ENCODE measurements at regions not wholly inside any gene's neighbourhood (a gene's known extent, or its start where the extent isn't known, plus 50 kb on each side); places are given as distances from the start of the nearest gene placed in this dataset.

- no peak overlapping the region for H3K4me3 ChIP-seq (ENCODE audit: low read depth, low read length)
- H3K27ac ChIP-seq (ENCODE audit: low read depth, low read length) = no peak overlapping the region
- no peaks in the 10 kb centered on the region for H3K4me1 ChIP-seq (ENCODE audit: control insufficient read depth, insufficient read depth, low read length)
- no peak overlapping the region for H3K9ac ChIP-seq (ENCODE audit: low read length)
- no peaks in the 10 kb centered on the region for H3K9me3 ChIP-seq (ENCODE audit: control insufficient read depth, insufficient read depth, low read depth, low read length)
- H3K27me3 ChIP-seq (ENCODE audit: control insufficient read depth, insufficient read depth, low read length) = no peaks in the 10 kb centered on the region
- H3K36me3 ChIP-seq (ENCODE audit: control insufficient read depth, insufficient read depth, low read length) = no peaks in the 10 kb centered on the region
These were observed 112.9 kb upstream of the ZNF678 start for GRCh38 chr1:227450489-227450888.

GRCh38 chr1:227449741-227450441 is 113.5 kb upstream of the ZNF678 start:
- Histone ChIP-seq H3K4me3 (ENCODE audit: low read depth, low read length) (no peak overlapping the region), H3K27me3 (ENCODE audit: control insufficient read depth, insufficient read depth, low read length) (no peaks in the 10 kb centered on the region), H3K27ac (ENCODE audit: low read depth, low read length) (no peak overlapping the region), H3K9ac (ENCODE audit: low read length) (no peak overlapping the region), H3K4me1 (ENCODE audit: control insufficient read depth, insufficient read depth, low read length) (no peaks in the 10 kb centered on the region), H3K36me3 (ENCODE audit: control insufficient read depth, insufficient read depth, low read length) (no peaks in the 10 kb centered on the region), H3K9me3 (ENCODE audit: control insufficient read depth, insufficient read depth, low read depth, low read length) (no peaks in the 10 kb centered on the region)

GRCh38 chr1:227449051-227449450 is 114.3 kb upstream of the ZNF678 start:
- Histone ChIP-seq H3K4me3 (ENCODE audit: low read depth, low read length) (no peak overlapping the region), H3K4me1 (ENCODE audit: control insufficient read depth, insufficient read depth, low read length) (no peaks in the 10 kb centered on the region), H3K9ac (ENCODE audit: low read length) (no peak overlapping the region), H3K9me3 (ENCODE audit: control insufficient read depth, insufficient read depth, low read depth, low read length) (no peaks in the 10 kb centered on the region), H3K27me3 (ENCODE audit: control insufficient read depth, insufficient read depth, low read length) (no peaks in the 10 kb centered on the region), H3K27ac (ENCODE audit: low read depth, low read length) (no peak overlapping the region), H3K36me3 (ENCODE audit: control insufficient read depth, insufficient read depth, low read length) (no peaks in the 10 kb centered on the region)

- Histone ChIP-seq H3K9ac (ENCODE audit: low read length) (no peak overlapping the region), H3K4me1 (ENCODE audit: control insufficient read depth, insufficient read depth, low read length) (no peaks in the 10 kb centered on the region), H3K27me3 (ENCODE audit: control insufficient read depth, insufficient read depth, low read length) (no peaks in the 10 kb centered on the region), H3K4me3 (ENCODE audit: low read depth, low read length) (no peak overlapping the region), H3K36me3 (ENCODE audit: control insufficient read depth, insufficient read depth, low read length) (no peaks in the 10 kb centered on the region), H3K9me3 (ENCODE audit: control insufficient read depth, insufficient read depth, low read depth, low read length) (no peaks in the 10 kb centered on the region), H3K27ac (ENCODE audit: low read depth, low read length) (no peak overlapping the region)
These were observed 115.8 kb upstream of the ZNF678 start for GRCh38 chr1:227447531-227447990.

GRCh38 chr1:227445746-227446145 is 117.6 kb upstream of the ZNF678 start:
- Histone ChIP-seq H3K4me1 (ENCODE audit: control insufficient read depth, insufficient read depth, low read length) (no peaks in the 10 kb centered on the region), H3K27ac (ENCODE audit: low read depth, low read length) (no peak overlapping the region), H3K9ac (ENCODE audit: low read length) (no peak overlapping the region), H3K36me3 (ENCODE audit: control insufficient read depth, insufficient read depth, low read length) (no peaks in the 10 kb centered on the region), H3K9me3 (ENCODE audit: control insufficient read depth, insufficient read depth, low read depth, low read length) (no peaks in the 10 kb centered on the region), H3K27me3 (ENCODE audit: control insufficient read depth, insufficient read depth, low read length) (no peaks in the 10 kb centered on the region), H3K4me3 (ENCODE audit: low read depth, low read length) (no peak overlapping the region)

- no peak overlapping the region for H3K9ac ChIP-seq (ENCODE audit: low read length)
- no peaks in the 10 kb centered on the region for H3K4me1 ChIP-seq (ENCODE audit: control insufficient read depth, insufficient read depth, low read length)
- no peaks in the 10 kb centered on the region for H3K27me3 ChIP-seq (ENCODE audit: control insufficient read depth, insufficient read depth, low read length)
- no peak overlapping the region for H3K27ac ChIP-seq (ENCODE audit: low read depth, low read length)
- no peak overlapping the region for H3K4me3 ChIP-seq (ENCODE audit: low read depth, low read length)
- no peaks in the 10 kb centered on the region for H3K9me3 ChIP-seq (ENCODE audit: control insufficient read depth, insufficient read depth, low read depth, low read length)
- no peaks in the 10 kb centered on the region for H3K36me3 ChIP-seq (ENCODE audit: control insufficient read depth, insufficient read depth, low read length)
These were observed 118.2 kb upstream of the ZNF678 start for GRCh38 chr1:227445092-227445674.

- no peaks in the 10 kb centered on the region for H3K36me3 ChIP-seq (ENCODE audit: control insufficient read depth, insufficient read depth, low read length)
- H3K27ac ChIP-seq (ENCODE audit: low read depth, low read length) = no peak overlapping the region
- H3K4me1 ChIP-seq (ENCODE audit: control insufficient read depth, insufficient read depth, low read length) = 0 out of 2 replicates have a peak, but pooled peaks cover 2% of the 10 kb centered on the region
- no peak overlapping the region for H3K4me3 ChIP-seq (ENCODE audit: low read depth, low read length)
- no peaks in the 10 kb centered on the region for H3K9me3 ChIP-seq (ENCODE audit: control insufficient read depth, insufficient read depth, low read depth, low read length)
- no peak overlapping the region for H3K9ac ChIP-seq (ENCODE audit: low read length)
- H3K27me3 ChIP-seq (ENCODE audit: control insufficient read depth, insufficient read depth, low read length) = no peaks in the 10 kb centered on the region
These were observed 121.9 kb upstream of the CDC42BPA start for GRCh38 chr1:227440182-227440581.

- Histone ChIP-seq H3K9me3 (ENCODE audit: control insufficient read depth, insufficient read depth, low read depth, low read length) (no peaks in the 10 kb centered on the region), H3K27me3 (ENCODE audit: control insufficient read depth, insufficient read depth, low read length) (no peaks in the 10 kb centered on the region), H3K36me3 (ENCODE audit: control insufficient read depth, insufficient read depth, low read length) (no peaks in the 10 kb centered on the region), H3K4me1 (ENCODE audit: control insufficient read depth, insufficient read depth, low read length) (0 out of 2 replicates have a peak, but pooled peaks cover 2% of the 10 kb centered on the region), H3K27ac (ENCODE audit: low read depth, low read length) (no peak overlapping the region), H3K4me3 (ENCODE audit: low read depth, low read length) (no peak overlapping the region), H3K9ac (ENCODE audit: low read length) (no peak overlapping the region)
These were observed 119.3 kb upstream of the CDC42BPA start for GRCh38 chr1:227437495-227438008.

GRCh38 chr1:227434808-227435444 is 116.6 kb upstream of the CDC42BPA start:
- H3K27ac ChIP-seq (ENCODE audit: low read depth, low read length) = no peak overlapping the region

GRCh38 chr1:227433663-227434341 is 115.5 kb upstream of the CDC42BPA start:
- Histone ChIP-seq H3K4me3 (ENCODE audit: low read depth, low read length) (no peak overlapping the region), H3K36me3 (ENCODE audit: control insufficient read depth, insufficient read depth, low read length) (no peaks in the 10 kb centered on the region), H3K27me3 (ENCODE audit: control insufficient read depth, insufficient read depth, low read length) (no peaks in the 10 kb centered on the region), H3K4me1 (ENCODE audit: control insufficient read depth, insufficient read depth, low read length) (peaks cover 22% of the 10 kb centered on the region), H3K27ac (ENCODE audit: low read depth, low read length) (no peak overlapping the region), H3K9ac (ENCODE audit: low read length) (no peak overlapping the region), H3K9me3 (ENCODE audit: control insufficient read depth, insufficient read depth, low read depth, low read length) (no peaks in the 10 kb centered on the region)

More at GRCh38 chr1:227434808-227435444, 116.6 kb upstream of the CDC42BPA start:
- Histone ChIP-seq H3K9ac (ENCODE audit: low read length) (no peak overlapping the region), H3K36me3 (ENCODE audit: control insufficient read depth, insufficient read depth, low read length) (no peaks in the 10 kb centered on the region), H3K4me3 (ENCODE audit: low read depth, low read length) (no peak overlapping the region), H3K27me3 (ENCODE audit: control insufficient read depth, insufficient read depth, low read length) (no peaks in the 10 kb centered on the region), H3K4me1 (ENCODE audit: control insufficient read depth, insufficient read depth, low read length) (peaks cover 14% of the 10 kb centered on the region; the same call in 1 of the 2 replicates), H3K9me3 (ENCODE audit: control insufficient read depth, insufficient read depth, low read depth, low read length) (no peaks in the 10 kb centered on the region)

Measured in HUES6 (cell line).